Activated T-cell treated with anti-CD3 and anti-CD28 coated beads, Interleukin-2, amount 50 U/mL, for 24 hours (primary cell): ENCODE measurements at regions not wholly inside any gene's neighbourhood (a gene's known extent, or its start where the extent isn't known, plus 50 kb on each side); places are given as distances from the start of the nearest gene placed in this dataset.
"Not testable (repeated sequence)": the region's sequence is repeated elsewhere in the genome, so short reads cannot be mapped to it uniquely, and the experiment has no call there.

ENCODE experiments used
- DNase-seq: peaks from one replicate; pipeline ENCODE4 v3.0.0-alpha.2; 2020
- H3K27ac Mint-ChIP-seq: 2 replicates; pipeline ENCODE4 v1.8.0; 2020; ENCODE audit warnings: mild to moderate bottlenecking, mixed read lengths
- H3K27me3 Mint-ChIP-seq: 2 replicates; pipeline ENCODE4 v1.8.0; 2020; ENCODE audit warnings: mixed read lengths
- H3K36me3 Mint-ChIP-seq: 2 replicates; pipeline ENCODE4 v1.8.0; 2020; ENCODE audit warnings: low read depth, mixed read lengths
- H3K4me1 Mint-ChIP-seq: 2 replicates; pipeline ENCODE4 v1.8.0; 2020; ENCODE audit warnings: low read depth, mixed read lengths
- H3K4me3 Mint-ChIP-seq: 2 replicates; pipeline ENCODE4 v1.8.0; 2020; ENCODE audit warnings: mild to moderate bottlenecking, moderate library complexity, mixed read lengths
- H3K9me3 Mint-ChIP-seq: 2 replicates; pipeline ENCODE4 v1.8.0; 2020; ENCODE audit warnings: mixed read lengths

DNA sequence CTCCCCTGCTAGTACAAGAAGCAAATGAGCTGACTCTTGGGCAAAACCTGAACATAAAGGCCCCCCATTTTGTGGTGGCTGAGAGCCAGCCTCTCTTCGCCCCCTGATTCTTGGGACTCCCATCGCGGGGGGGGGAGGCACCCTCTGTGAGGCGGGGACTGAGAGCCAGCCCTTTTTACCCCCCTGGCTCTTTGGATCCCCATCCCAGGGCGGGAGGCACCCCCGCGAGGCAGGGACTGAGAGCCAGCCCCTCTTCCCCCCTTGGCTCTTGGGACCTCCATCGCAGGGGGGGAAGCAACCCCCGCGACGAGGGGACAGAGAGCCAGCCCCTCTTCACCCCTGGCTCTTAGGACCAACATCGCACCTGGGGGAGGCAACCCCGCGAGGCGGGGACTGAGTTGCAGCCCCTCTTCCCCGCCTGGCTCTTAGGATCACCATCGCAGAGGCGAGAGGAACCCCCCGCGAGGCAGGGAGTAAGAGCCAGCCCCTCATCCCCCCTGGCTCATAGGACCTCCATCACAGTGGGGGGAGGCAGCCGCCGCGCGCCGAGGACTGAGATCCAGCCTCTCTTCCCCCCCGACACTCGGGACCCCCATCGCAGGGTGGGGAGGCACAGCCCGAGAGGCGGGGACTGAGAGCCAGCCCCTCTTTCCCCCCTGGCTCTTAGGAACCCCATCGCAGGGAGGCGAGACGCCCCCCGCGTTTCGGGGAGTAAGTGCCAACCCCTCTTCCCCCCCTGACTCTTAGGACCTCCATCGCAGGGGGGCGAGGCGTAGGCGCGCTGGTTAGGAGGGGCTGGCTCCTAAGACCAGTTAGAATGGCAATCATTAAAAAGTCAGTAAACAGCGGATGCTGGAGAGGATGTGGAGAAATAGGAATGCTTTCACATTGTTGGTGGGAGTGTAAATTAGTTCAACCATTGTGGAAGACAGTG is 2428.4 kb upstream of the PCDH20 start:
- Mint-ChIP-seq H3K27ac (no peak overlapping the region), H3K9me3 (peaks cover 3% of the 10 kb centered on the region), H3K36me3 (no peaks in the 10 kb centered on the region), H3K27me3 (no peaks in the 10 kb centered on the region), H3K4me3 (no peak overlapping the region), H3K4me1 (no peaks in the 10 kb centered on the region)
- DNase-seq: no peak

DNA sequence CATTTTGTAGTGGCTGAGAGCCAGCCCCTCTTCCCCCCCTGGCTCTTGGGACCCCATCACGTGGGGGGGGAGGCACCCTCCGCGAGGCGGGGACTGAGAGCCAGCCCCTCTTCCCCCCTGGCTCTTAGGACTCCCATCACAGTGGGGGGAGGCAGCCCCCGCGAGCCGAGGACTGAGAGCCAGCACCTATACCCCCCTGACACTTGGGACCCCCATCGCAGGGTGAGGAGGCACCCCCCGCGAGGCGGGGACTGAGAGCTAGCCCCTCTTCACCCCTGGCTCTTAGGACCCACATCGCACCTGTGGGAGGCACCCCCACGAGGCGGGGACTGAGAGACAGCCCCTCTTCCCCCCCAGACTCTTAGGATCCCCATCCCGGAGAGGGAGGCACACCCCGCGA is 2426.5 kb upstream of the PCDH20 start:
- no peaks in the 10 kb centered on the region for H3K4me1 Mint-ChIP-seq
- no peaks in the 10 kb centered on the region for H3K36me3 Mint-ChIP-seq
- no peak for DNase-seq
- H3K9me3 Mint-ChIP-seq: peaks cover 3% of the 10 kb centered on the region
- H3K27ac Mint-ChIP-seq: no peak overlapping the region
- no peak overlapping the region for H3K4me3 Mint-ChIP-seq
- no peaks in the 10 kb centered on the region for H3K27me3 Mint-ChIP-seq

DNA sequence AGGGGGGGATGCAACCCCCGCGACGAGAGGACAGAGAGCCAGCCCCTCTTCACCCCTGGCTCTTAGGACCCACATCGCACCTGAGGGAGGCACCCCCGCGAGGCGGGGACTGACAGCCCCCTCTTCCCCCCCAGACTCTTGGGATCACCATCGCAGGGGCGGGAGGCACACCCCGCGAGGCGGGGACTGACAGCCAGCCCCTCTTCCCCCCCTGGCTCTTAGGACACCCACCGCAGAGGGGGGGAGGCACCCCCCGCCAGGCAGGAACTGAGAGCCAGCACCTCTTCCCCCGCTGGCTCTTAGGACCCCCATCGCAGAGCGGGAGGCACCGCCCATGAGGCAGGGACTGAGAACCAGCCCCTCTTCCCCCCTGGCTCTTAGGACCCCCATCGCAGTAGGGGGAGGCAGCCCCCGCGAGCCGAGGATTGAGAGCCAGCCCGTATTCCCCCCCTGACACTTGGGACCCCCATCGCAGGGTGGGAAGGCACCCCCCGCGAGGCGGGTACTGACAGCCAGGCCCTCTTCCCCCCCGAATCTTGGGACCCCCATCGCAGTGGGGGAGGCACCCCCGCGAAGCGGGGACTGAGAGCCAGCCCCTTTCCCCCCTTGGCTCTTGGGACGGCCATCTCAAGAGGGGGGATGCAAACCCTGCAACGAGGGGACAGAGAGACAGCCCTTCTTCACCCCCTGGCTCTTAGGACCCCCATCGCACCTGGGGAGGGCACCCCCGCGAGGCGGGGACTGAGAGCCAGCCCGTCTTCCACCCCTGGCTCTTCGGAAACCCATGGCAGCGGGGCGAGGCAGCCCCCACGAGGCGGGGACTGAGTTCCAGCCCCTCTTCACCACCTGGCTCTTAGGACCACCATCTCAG is 2425.1 kb upstream of the PCDH20 start:
- no peaks in the 10 kb centered on the region for H3K27me3 Mint-ChIP-seq
- no peak for DNase-seq
- H3K4me1 Mint-ChIP-seq: no peaks in the 10 kb centered on the region
- no peaks in the 10 kb centered on the region for H3K36me3 Mint-ChIP-seq
- H3K4me3 Mint-ChIP-seq: no peak overlapping the region
- peaks cover 3% of the 10 kb centered on the region for H3K9me3 Mint-ChIP-seq
- no peak overlapping the region for H3K27ac Mint-ChIP-seq

DNA sequence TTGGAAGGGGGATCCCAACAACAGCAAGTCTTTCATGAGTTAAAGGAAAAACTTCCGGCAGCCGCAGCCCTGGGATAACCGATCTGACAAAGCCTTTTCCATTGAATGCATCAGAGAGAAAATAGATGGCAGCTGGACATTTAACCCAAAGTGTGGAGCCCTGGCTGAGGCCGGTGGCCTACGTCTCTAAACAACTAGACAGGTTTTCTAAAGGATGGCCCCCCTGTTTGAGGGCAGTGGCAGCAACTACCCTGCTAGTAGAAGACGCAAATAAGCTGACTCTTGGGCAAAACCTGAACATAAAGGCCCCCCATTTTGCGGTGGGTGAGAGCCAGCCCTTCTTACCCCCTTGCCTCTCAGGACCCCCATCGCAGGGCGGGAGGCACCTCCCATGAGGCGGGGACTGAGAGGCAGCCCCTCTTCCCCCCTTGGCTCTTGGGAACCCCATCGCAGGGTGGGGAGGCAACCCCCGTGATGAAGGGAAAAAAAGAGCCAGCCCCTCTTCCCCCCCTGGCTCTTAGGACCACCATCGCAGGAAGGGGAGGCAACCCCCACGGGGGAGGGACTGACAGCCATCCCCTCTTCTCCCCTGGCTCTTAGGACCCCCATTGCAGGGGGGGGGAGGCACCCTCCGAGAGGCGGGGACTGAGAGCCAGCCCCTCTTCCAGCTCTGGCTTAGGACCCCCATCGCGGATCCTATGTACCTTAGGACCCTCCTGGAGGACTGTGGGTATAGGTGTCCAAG is 2422.9 kb upstream of the PCDH20 start:
- Mint-ChIP-seq H3K27ac (no peak overlapping the region), H3K27me3 (no peaks in the 10 kb centered on the region), H3K36me3 (no peaks in the 10 kb centered on the region), H3K9me3 (peaks cover 3% of the 10 kb centered on the region), H3K4me1 (no peaks in the 10 kb centered on the region), H3K4me3 (no peak overlapping the region)
- no peak for DNase-seq

DNA sequence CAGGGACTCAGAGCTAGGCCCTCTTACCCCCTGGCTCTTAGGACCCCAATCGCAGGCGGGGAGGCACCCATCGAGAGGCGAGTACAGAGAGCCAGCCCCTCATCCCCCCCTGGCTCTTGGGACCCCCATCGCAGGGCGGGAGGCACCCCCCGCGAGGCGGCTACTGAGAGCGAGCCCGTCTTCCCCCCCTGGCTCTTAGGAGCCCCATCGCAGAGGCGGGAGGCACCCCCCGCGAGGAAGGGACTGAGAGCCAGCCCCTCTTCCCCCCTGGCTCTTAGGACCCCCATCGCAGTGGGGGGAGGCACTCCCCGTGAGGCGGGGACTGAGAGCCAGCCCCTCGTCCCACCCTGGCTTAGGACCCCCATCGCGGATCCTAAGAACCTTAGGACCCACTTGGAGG is 2422.1 kb upstream of the PCDH20 start:
- H3K36me3 Mint-ChIP-seq, H3K27me3 Mint-ChIP-seq, H3K4me3 Mint-ChIP-seq, H3K27ac Mint-ChIP-seq, DNase-seq, H3K9me3 Mint-ChIP-seq, H3K4me1 Mint-ChIP-seq: not testable (repeated sequence)

- not testable (repeated sequence) for H3K4me3 Mint-ChIP-seq, H3K36me3 Mint-ChIP-seq
Measured at GRCh38 chr13:63829609-63830008, 2414.0 kb upstream of the PCDH20 start.

DNA sequence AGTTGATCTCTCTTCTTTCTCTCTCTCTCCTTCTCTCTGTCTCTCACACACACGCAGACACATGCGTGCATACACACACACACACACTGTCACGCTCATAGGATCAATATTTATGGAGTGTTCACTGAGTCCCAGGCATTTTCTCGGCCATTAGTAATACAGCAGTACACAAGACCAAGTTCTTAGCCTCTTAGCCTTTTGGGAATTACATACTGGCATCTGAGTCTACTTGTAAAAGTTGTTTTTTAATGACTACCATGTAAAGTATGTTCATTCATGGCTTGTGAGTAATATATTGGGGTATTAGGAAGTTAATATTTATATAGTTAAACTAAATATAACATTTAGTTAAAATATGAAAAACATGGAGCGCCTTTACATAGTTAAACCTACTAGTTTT is 2406.1 kb upstream of the PCDH20 start:
- not testable (repeated sequence) for H3K36me3 Mint-ChIP-seq, DNase-seq, H3K9me3 Mint-ChIP-seq, H3K4me3 Mint-ChIP-seq, H3K27me3 Mint-ChIP-seq, H3K27ac Mint-ChIP-seq, H3K4me1 Mint-ChIP-seq

More at GRCh38 chr13:63829609-63830008, 2414.0 kb upstream of the PCDH20 start:
- not testable (repeated sequence) for H3K27me3 Mint-ChIP-seq, H3K9me3 Mint-ChIP-seq, DNase-seq, H3K27ac Mint-ChIP-seq, H3K4me1 Mint-ChIP-seq

DNA sequence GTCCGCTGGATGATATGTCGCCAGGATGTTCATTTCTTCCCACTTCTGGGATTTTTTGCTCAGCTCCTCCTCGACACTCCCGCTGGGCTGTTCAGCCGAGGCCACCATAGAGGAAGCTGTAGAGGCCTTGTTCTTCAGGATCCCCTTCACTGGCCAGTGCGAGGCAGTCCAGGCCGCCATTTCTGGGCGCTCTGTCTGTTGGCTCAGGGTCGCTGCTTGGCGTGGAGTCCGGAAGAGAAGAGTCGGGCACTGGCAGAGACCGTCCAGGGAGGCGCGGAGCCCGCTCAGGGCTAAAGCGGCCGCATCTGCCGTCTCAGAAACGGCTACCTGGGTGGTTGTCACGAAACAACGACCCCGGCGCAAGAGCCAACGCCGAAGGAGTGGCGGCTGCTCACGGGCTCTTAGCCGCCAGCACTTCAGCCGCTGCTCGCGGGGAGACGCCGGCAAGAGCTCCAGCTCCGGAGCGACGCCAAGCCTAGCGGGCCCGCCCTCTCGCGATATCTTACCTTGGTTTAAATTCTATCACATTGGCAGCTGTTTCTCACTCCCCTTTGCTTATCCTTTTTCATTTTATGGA is 2395.9 kb upstream of the PCDH20 start:
- H3K4me3 Mint-ChIP-seq, DNase-seq, H3K4me1 Mint-ChIP-seq, H3K27me3 Mint-ChIP-seq, H3K36me3 Mint-ChIP-seq, H3K27ac Mint-ChIP-seq: not testable (repeated sequence)
- H3K9me3 Mint-ChIP-seq: peaks cover 14% of the 10 kb centered on the region

GRCh38 chr13:63791134-63791533 is 2375.5 kb upstream of the PCDH20 start:
- not testable (repeated sequence) for DNase-seq, H3K9me3 Mint-ChIP-seq

DNA sequence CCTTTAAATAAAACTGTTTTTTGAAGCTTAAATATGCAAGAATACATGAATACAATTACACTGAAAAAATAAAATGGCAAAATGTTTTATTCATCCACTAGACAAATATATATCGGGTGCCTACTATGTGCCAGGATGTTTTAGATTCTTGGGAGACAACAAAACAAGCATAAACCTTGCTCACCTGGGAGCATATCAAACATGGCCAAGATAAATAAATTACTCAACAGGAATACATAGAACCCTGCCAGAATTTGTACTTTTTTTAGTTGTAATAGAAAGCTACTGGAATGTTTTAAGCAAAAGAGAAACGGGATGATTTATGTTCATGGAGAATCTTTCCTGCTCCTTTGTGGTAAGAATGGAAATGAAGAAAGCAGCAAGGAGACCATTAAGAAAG is 2358.5 kb upstream of the PCDH20 start:
- Mint-ChIP-seq H3K4me1 (no peaks in the 10 kb centered on the region), H3K9me3 (peaks cover 11% of the 10 kb centered on the region), H3K27me3 (no peaks in the 10 kb centered on the region), H3K36me3 (no peaks in the 10 kb centered on the region), H3K27ac (no peak overlapping the region), H3K4me3 (no peak overlapping the region)
- DNase-seq: no peak

More at GRCh38 chr13:63791134-63791533, 2375.5 kb upstream of the PCDH20 start:
- not testable (repeated sequence) for H3K4me3 Mint-ChIP-seq, H3K4me1 Mint-ChIP-seq, H3K27ac Mint-ChIP-seq, H3K27me3 Mint-ChIP-seq, H3K36me3 Mint-ChIP-seq

GRCh38 chr13:63773476-63773875 is 2357.8 kb upstream of the PCDH20 start:
- no peaks in the 10 kb centered on the region for H3K27me3 Mint-ChIP-seq
- DNase-seq: no peak

GRCh38 chr13:63757683-63758082 is 2342.0 kb upstream of the PCDH20 start:
- DNase-seq, H3K27me3 Mint-ChIP-seq, H3K36me3 Mint-ChIP-seq, H3K9me3 Mint-ChIP-seq, H3K4me1 Mint-ChIP-seq, H3K27ac Mint-ChIP-seq, H3K4me3 Mint-ChIP-seq: not testable (repeated sequence)

More at GRCh38 chr13:63773476-63773875, 2357.8 kb upstream of the PCDH20 start:
- no peaks in the 10 kb centered on the region for H3K4me1 Mint-ChIP-seq
- H3K27ac Mint-ChIP-seq: no peak overlapping the region
- peaks cover 5% of the 10 kb centered on the region for H3K9me3 Mint-ChIP-seq
- H3K36me3 Mint-ChIP-seq: no peaks in the 10 kb centered on the region
- H3K4me3 Mint-ChIP-seq: no peak overlapping the region

- not testable (repeated sequence) for H3K9me3 Mint-ChIP-seq, H3K36me3 Mint-ChIP-seq, DNase-seq, H3K27me3 Mint-ChIP-seq, H3K27ac Mint-ChIP-seq, H3K4me1 Mint-ChIP-seq, H3K4me3 Mint-ChIP-seq
Measured at GRCh38 chr13:63749857-63750256, 2334.2 kb upstream of the PCDH20 start.

DNA sequence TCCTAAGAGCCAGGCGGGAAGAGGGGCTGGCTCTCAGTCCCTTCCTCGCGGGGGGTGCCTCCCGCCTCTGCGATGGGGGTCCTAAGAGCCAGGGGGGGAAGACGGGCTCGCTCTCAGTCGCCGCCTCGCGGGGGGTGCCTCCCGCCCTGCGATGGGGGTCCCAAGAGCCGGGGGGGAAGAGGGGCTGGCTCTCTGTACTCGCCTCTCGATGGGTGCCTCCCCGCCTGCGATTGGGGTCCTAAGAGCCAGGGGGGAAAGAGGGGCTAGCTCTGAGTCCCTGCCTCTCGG is 2326.1 kb upstream of the PCDH20 start:
- H3K27ac Mint-ChIP-seq, H3K36me3 Mint-ChIP-seq: not testable (repeated sequence)

More for the DNA sequence above, 2326.1 kb upstream of the PCDH20 start:
- H3K27me3 Mint-ChIP-seq, H3K4me3 Mint-ChIP-seq, H3K9me3 Mint-ChIP-seq, H3K4me1 Mint-ChIP-seq, DNase-seq: not testable (repeated sequence)
